ENCODE measurements at regions not wholly inside any gene's neighbourhood (a gene's known extent, or its start where the extent isn't known, plus 50 kb on each side); places are given as distances from the start of the nearest gene placed in this dataset.

- DNase-seq (ENCODE audit: low read depth), result no peak
These were observed 170.5 kb downstream of the AREG start for GRCh38 chr4:74615411-74615810.

DNA sequence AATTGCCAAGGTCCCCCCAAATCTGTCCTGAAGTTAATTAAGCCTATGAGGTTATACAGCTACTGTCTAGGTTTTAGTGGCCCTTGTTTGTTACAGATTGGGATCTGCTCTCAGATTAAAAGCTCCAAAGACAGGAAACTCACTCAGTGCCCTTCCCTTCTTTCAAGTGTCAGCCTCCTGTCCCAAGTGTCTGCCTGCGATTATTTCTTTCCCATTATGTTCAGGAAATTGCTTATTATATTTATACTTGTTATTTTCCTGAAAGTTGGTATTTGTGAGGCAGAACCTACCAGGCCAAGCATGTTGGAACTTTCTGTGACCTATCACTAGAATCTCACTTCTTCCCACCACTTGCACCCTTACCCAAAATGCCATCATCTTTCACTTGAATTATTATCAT lies 173.2 kb downstream of the AREG start:
- no peak for DNase-seq (ENCODE audit: low read depth)

DNA sequence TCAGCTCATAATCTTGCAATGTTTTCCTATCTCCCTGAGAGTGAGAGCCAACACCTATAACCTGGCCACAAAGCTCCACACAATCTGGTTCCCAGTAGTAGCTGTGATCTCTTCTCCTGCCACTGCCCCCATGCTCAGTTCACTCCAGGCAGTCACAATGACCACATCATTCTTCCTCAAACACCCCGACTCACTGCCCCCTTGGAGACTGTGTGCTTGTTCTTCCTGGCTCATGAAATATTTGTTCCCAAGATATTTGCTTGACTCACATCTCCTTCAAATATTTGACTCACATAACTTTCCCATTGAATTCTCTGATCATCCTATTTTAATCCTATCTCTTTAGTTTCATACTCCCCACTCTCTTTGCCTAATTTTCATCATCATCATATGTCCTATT lies 173.7 kb downstream of the AREG start:
- DNase-seq (ENCODE audit: low read depth), result no peak

- no peak for DNase-seq (ENCODE audit: low read depth)
These were observed 174.2 kb downstream of the BTC start for GRCh38 chr4:74619931-74620702.

- no peak for DNase-seq (ENCODE audit: low read depth)
These were observed 172.7 kb downstream of the BTC start for GRCh38 chr4:74621616-74622015.

DNA sequence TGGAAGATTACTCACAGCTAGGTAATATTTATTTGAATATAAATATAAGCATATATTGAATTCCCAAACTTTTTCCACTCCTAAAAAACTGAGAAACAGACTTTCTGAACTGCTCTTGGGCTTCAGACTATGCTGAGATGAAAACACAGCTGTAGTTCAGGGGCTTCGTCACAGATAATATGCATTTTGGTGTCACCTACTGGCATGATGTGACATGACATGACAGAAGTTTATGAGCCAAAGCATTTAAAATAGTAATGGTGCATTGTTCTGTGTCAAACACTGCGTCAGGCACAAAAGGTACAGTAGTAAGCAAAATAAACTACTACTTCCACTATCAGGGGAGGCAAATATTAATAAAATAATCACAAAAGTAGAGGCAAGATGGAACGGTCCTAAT lies 171.3 kb downstream of the BTC start:
- no peak for DNase-seq (ENCODE audit: low read depth)

DNA sequence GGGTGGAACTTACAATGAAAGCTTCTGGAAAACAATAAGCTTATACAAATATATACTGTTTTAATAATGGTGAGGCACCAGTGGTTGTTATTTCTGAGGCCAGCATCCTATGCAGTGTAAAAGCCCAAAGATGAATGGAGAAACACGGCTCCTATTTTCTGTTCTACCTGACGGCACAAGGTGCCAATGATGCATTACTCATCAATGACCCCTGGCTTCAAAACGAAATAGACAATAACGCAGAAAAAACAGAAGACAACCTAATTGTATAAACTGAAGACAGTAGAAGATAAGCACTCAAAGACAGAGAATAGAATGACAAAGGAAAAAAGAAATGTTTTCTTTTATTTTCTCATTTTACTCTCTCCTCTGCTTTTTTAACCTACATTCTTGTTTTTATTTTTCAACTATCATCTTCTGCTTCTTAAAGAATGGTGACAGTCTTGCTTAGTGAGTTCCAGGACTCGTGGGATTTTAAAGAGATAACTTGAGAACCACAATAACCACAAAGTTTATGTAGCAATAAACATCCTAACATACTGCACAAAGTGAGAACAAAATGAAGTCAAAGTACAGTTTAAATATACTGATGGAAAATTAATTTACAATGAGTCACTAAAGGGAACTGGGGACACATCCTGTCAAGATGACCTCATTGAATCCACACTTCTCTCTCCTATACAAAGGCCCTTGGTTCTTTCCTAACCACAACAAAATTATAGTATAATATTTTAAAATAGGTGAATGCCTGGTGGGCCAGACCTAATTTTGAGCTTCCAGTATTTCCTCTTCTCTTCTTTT lies 169.8 kb downstream of the BTC start:
- DNase-seq (ENCODE audit: low read depth), result no peak

DNA sequence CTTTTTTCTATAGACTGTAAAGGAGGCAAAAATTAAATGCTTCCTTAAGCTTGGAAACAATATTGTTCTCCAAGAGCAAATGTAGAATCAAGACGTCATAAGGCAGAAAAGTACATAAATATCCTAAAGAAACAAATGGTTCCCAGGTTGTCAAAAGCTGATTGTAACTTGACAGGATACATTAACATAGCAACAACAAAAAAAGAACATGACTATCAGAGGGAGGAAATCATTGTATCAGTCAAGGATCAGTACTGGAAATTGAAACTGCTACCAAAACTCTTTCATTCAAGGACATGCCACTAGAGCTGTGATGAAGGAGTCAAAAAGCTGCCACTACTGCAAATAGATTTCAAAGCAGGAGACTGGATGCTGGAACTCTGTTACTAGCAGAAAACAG lies 168.3 kb downstream of the BTC start:
- no peak for DNase-seq (ENCODE audit: low read depth)

DNA sequence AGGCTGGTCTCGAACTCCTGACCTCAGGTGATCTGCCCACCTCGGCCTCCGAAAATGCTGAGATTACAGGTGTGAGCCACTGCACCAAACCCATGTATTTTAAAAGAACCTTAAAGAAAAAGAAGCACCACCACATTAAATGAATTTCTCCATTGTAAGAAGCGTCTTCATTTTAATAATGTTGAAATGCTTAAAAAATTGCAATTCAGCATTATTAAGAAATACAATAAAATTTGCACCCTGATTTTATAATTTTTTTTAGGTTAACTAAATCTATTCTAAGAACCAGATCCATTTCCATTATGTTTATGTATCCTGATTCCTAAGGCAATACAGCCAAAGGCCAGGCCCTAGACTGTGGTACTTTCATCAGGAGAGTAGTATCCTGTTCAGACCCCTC lies 167.2 kb downstream of the BTC start:
- DNase-seq (ENCODE audit: low read depth), result no peak

DNA sequence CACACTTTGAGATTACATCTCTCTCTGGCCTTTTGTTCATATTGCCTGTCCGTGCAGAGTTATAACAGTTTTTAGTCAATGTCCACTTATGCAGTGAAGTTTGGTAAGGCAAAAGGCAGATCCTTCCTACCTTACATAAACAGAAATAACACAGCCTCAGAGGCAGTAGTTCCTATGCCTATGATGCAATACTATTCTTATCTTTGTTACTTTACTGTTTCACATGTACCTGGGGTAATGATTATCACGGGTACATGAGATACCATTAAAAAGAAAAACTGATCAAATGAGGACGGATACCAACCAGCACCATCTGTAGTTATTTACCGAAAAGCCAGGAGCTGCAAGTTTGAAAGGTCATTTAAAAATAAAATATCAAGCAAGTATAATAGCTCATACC lies 166.8 kb downstream of the BTC start:
- no peak for DNase-seq (ENCODE audit: low read depth)

DNA sequence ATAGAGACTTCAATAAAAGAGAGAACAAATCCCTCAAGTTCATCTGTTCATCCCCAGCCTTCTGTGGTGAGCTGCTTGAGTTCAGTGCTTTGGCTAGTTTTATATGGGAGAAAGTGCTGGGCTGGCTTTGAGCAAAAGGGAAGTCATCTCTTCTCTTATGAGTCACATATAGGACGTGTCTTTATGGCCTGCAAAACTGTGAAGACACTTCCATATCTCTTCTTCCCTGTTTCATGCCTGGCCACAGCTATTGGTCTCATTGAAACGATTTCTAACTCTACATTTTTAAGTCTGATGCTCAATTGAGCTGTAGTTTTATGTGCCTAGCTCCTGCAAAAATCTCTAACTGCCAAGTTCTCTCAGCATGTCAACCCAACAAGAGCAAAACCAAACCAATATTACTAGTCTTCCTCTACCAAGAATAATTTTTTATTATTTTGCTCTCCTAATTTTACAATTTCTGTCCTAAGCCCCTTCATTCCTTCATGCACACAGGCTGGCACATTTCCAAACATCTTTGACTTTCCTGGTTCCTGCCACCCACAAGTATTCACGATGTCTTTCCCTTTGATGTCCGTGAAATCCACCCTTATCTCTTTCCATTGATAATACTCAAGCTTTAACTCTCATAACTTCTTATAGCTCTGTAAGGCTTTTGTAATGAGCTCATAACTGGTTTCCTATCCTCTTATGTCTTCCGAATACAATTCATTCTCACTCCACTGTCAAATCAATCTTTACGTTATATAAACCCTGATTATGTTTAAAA lies 165.3 kb downstream of the BTC start:
- no peak for DNase-seq (ENCODE audit: low read depth)

- no peak for DNase-seq (ENCODE audit: low read depth)
These were observed 163.8 kb downstream of the BTC start for GRCh38 chr4:74630551-74630950.

DNA sequence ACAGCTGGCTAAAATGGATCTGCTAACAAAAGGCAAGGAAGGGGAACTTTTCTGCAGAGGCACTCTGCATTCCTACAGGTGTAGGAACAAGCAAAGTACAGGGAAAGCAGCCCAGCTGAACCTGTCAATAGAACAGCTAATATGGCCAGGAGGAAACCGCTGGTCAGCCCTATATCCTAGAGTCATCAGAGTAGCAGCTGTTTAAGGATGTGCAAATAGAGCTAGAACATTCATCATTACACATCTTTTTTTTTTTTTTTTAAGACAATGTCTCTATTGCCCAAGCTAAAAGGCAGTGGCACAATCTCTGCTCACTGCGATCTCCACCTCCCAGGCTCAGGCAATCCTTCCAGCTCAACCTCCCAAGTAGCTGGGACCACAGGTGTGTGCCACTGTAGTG lies 163.0 kb downstream of the BTC start:
- no peak for DNase-seq (ENCODE audit: low read depth)

DNA sequence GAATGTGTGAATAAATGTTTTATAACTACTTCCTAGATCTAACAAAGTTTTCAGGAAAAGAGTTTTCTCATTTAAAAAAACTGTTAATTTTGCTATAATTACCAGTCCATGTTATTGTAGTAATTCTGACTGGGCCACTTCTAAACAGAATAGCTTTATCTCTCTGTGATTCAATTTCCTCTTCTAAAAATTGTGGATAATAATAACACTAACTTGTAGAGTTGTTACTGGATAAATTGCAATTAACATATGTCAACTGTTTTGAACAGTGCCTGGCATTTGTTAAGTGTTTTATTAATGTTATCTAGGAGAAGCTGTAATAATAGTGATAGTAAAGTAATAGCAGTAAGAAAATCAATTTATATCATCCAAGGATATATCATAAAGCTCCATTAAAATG lies 162.3 kb downstream of the BTC start:
- no peak for DNase-seq (ENCODE audit: low read depth)

DNA sequence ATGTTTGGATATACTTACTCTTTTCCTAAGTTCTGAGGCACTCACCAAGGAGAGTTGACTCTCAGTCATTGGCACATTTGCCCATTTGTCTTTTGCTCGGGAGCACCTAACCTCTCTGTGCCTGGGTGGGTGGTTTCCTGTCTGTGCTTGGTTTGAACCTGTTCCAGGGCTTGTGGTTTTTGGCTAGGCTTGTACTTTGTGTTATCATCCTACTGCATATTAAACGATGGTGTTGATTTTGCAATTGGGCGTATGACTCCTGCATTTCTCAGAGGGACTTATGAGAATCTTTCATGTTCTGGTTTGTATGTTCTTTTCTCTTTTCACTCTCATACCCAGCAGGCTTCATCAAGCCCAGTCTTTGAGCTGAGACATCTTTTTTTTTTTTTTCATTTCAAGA lies 161.7 kb downstream of the BTC start:
- peak; percentile 1 for DNase-seq (ENCODE audit: low read depth)

- DNase-seq (ENCODE audit: low read depth), result no peak
These were observed 159.2 kb downstream of the BTC start for GRCh38 chr4:74635074-74635473.

- DNase-seq (ENCODE audit: low read depth), result no peak
These were observed 158.7 kb downstream of the BTC start for GRCh38 chr4:74635490-74636123.

DNA sequence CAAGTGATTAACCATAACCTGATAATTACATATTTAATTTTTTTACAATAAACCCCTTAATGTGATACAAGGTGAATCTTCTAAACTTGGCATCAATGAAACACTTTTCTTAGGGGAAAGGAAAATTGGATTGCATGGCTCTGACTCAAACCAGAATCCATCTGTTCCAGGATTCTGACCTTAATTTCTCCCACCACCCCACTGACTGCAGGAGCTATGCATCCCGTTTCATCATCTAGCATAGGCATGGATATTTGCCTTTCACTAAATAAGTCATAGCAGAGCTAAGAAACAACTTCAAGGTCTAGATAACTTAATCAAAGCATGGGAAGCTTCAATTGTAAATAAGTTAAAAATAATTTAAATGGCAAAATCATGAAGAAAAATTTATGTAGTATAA lies 156.3 kb downstream of the BTC start:
- no peak for DNase-seq (ENCODE audit: low read depth)

DNA sequence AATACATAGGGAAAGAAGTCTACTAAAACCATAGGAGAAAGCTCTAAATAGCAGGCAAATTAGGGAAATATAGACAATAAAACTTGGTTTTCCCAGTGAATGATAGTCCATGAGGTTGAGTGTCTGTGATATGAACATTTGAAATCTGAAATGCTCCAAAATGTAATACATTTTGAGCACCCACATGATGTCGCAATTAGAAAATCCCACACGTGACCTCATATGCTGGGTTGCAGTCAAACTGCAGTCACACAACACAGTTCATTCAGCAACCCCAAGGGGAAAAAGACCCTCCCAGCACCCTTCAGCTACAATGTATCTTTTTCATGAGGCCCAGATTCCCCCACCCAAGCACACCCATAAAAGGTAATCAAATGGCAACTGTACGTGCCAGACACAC lies 155.6 kb downstream of the BTC start:
- DNase-seq (ENCODE audit: low read depth), result no peak

GRCh38 chr4:74640111-74640903 lies 154.0 kb downstream of the BTC start:
- DNase-seq (ENCODE audit: low read depth), result no peak

DNA sequence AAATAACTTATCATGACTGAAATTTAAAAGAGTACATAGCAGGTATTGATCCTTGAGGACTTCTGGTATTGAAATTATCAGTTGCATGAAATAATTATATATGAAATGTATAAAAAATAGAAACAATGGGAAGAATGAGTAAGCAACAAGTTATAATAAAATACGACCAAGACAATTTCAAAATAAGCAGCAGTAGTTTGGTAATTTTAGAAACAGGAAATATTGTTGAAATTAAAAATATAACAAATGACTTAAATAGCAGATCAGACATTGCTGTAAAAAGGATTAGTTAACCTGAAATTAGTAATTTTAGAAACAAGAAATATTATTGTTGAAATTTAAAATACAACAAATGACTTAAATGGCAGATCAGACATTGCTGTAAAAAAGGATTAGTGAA lies 152.3 kb downstream of the BTC start:
- DNase-seq (ENCODE audit: low read depth), result no peak

DNA sequence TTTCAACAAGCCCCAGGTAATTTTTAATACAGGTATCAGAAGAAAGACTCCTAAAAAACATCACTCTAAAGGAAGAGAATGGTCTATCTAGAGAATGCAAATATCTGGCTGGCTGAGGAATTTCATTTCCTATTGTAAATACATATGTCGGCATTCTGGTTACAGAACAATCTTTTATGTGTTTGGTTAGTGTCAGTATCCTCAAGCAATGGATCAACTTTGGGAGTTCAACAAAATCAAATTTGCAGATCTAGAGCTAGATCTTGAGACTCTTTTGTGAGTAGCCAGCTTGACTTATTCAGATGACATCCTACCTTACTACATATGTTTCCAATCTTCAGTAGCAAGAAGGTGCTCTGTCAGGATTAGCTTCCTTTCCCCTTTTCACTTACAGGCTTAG lies 145.1 kb downstream of the BTC start:
- DNase-seq (ENCODE audit: low read depth), result no peak

All from T follicular helper cell (primary cell).